GM23248 (cell line): ENCODE measurements at regions not wholly inside any gene's neighbourhood (a gene's known extent, or its start where the extent isn't known, plus 50 kb on each side); places are given as distances from the start of the nearest gene placed in this dataset.

Source experiments
- EZH2 ChIP-seq: fragments of 200-600 bp; sonication (generic); IDR thresholded peaks from 2 replicates; pipeline ENCODE4 v1.6.1; 2018; ENCODE audit warnings: antibody characterized with exemption, mild to moderate bottlenecking; ENCODE audit not compliant: insufficient read depth, poor library complexity, severe bottlenecking
- EZH2phosphoT487 ChIP-seq: fragments of 200-600 bp; sonication (generic); IDR thresholded peaks from 2 replicates; pipeline ENCODE4 v1.6.1; 2018; ENCODE audit warnings: antibody characterized with exemption, moderate library complexity, mild to moderate bottlenecking, low read depth; ENCODE audit not compliant: insufficient read depth

DNA sequence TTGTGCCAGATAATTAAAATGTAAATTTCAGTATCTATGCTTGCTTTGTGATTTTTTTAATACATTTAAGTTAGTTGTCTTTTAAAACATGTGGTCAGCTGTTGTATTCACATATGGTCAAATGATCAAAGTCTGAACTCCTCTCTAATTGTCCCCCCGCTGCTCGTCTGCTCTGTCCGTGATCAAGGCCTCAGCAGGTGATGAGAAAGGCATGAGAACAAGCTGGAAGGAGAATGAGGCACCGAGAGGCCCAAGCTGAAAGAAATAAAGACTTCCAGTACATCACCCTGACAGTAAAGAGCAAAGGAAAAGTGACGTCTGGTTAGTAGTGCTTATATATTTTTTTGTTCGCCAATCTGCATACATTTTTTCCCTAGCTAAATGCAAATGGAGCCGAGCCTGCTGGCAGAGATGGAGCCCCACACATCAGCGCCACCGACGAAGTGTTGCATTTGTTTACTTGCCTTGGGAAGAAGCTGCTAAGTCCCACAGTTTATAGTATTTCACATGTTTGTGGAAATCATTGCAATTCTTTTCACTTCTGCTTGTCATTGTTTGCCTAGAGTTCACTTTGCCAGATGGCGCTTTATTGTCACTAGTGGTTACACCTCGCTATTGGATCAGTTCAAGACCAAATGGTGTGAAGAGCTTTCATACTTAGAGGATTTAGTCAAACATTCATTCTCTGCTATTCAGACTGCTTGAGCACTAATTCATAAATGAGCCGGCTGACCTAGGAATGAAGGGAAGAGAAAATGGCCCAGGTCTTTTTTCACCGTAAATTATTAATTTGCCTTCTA lies 181.5 kb downstream of the ZIC3 start:
- TF ChIP-seq EZH2, result no peak
- no peak for TF ChIP-seq EZH2phosphoT487
